Limb (tissue), 2 donors: ENCODE measurements at regions not wholly inside any gene's neighbourhood (a gene's known extent, or its start where the extent isn't known, plus 50 kb on each side); places are given as distances from the start of the nearest gene placed in this dataset.

Experiments used
- DNase-seq, 2 donors: peaks; one replicate each; pipeline ENCODE4 v3.0.0-alpha.2; 2016; ENCODE audit errors: extremely low spot score in 2 of 2

- DNase-seq = no peak
Observed at GRCh38 chr11:38304926-38305325, 1706.9 kb upstream of the RAG2 start.

GRCh38 chr11:38302564-38302963 is 1704.5 kb upstream of the RAG2 start:
- no peak for DNase-seq

GRCh38 chr11:38300570-38300969 is 1702.5 kb upstream of the RAG2 start:
- DNase-seq = no peak

GRCh38 chr11:38296211-38296776 is 1698.3 kb upstream of the RAG2 start:
- no peak for DNase-seq

- DNase-seq = no peak
Observed at GRCh38 chr11:38282718-38283117, 1684.7 kb upstream of the RAG2 start.

- DNase-seq = no peak
Observed at GRCh38 chr11:38278457-38279141, 1680.6 kb upstream of the RAG2 start.

- no peak for DNase-seq
Observed at GRCh38 chr11:38274031-38274430, 1676.0 kb upstream of the RAG2 start.

GRCh38 chr11:38272376-38272775 is 1674.3 kb upstream of the RAG2 start:
- DNase-seq = no peak

- no peak for DNase-seq
Observed at GRCh38 chr11:38266691-38267090, 1668.7 kb upstream of the RAG2 start.

GRCh38 chr11:38256436-38256835 is 1658.4 kb upstream of the RAG2 start:
- no peak for DNase-seq

GRCh38 chr11:38254913-38255312 is 1656.9 kb upstream of the RAG2 start:
- DNase-seq = peak in 1 of 2 donors; percentile 25

GRCh38 chr11:38252620-38253019 is 1654.6 kb upstream of the RAG2 start:
- DNase-seq = no peak

GRCh38 chr11:38246451-38246850 is 1648.4 kb upstream of the RAG2 start:
- no peak for DNase-seq

GRCh38 chr11:38226684-38227083 is 1628.6 kb upstream of the RAG2 start:
- no peak for DNase-seq

- DNase-seq = no peak
Observed at GRCh38 chr11:38221295-38221694, 1623.3 kb upstream of the RAG2 start.

GRCh38 chr11:38219636-38220035 is 1621.6 kb upstream of the RAG2 start:
- no peak for DNase-seq

GRCh38 chr11:38208951-38209350 is 1610.9 kb upstream of the RAG2 start:
- no peak for DNase-seq

- DNase-seq = no peak
Observed at GRCh38 chr11:38206663-38207062, 1608.6 kb upstream of the RAG2 start.

- DNase-seq = no peak
Observed at GRCh38 chr11:38191101-38191500, 1593.1 kb upstream of the RAG2 start.

GRCh38 chr11:38182126-38182866 is 1584.3 kb upstream of the RAG2 start:
- DNase-seq = peak in 1 of 2 donors; percentile 50

- DNase-seq = no peak
Observed at GRCh38 chr11:38176686-38177322, 1578.8 kb upstream of the RAG2 start.

GRCh38 chr11:38173676-38174075 is 1575.6 kb upstream of the RAG2 start:
- DNase-seq = no peak
